DMS79 (cell line): ENCODE measurements at regions not wholly inside any gene's neighbourhood (a gene's known extent, or its start where the extent isn't known, plus 50 kb on each side); places are given as distances from the start of the nearest gene placed in this dataset.

Source experiments
- DNase-seq: peaks from one replicate; lab custom pipeline; 2025; lab: John Stamatoyannopoulos, UW

- DNase-seq = no peak
Measured at GRCh38 chr6:134866563-134866962, 83.3 kb downstream of the ALDH8A1 start.

GRCh38 chr6:134864558-134864957 is 85.3 kb downstream of the ALDH8A1 start:
- no peak for DNase-seq

- no peak for DNase-seq
Measured at GRCh38 chr6:134863763-134864510, 86.0 kb downstream of the ALDH8A1 start.

GRCh38 chr6:134854366-134854765 is 95.5 kb downstream of the ALDH8A1 start:
- no peak for DNase-seq

- DNase-seq = no peak
Measured at GRCh38 chr6:134853111-134854055, 96.5 kb downstream of the ALDH8A1 start.

- DNase-seq = no peak
Measured at GRCh38 chr6:134851548-134851947, 98.4 kb downstream of the ALDH8A1 start.

GRCh38 chr6:134850721-134851305 is 99.1 kb downstream of the ALDH8A1 start:
- no peak for DNase-seq

- DNase-seq = no peak
Measured at GRCh38 chr6:134849920-134850447, 99.9 kb downstream of the ALDH8A1 start.

- DNase-seq = no peak
Measured at GRCh38 chr6:134848076-134848475, 101.8 kb downstream of the ALDH8A1 start.

- no peak for DNase-seq
Measured at GRCh38 chr6:134846865-134847264, 103.0 kb downstream of the ALDH8A1 start.

GRCh38 chr6:134846031-134846430 is 103.9 kb downstream of the ALDH8A1 start:
- no peak for DNase-seq

- DNase-seq = no peak
Measured at GRCh38 chr6:134844120-134844519, 105.8 kb downstream of the ALDH8A1 start.

- no peak for DNase-seq
Measured at GRCh38 chr6:134840086-134840867, 109.6 kb downstream of the ALDH8A1 start.

- DNase-seq = no peak
Measured at GRCh38 chr6:134835993-134836392, 113.9 kb downstream of the ALDH8A1 start.

GRCh38 chr6:134830940-134831339 is 119.0 kb downstream of the ALDH8A1 start:
- DNase-seq = no peak

- no peak for DNase-seq
Measured at GRCh38 chr6:134830194-134830593, 119.7 kb downstream of the ALDH8A1 start.

- no peak for DNase-seq
Measured at GRCh38 chr6:134828641-134829040, 121.3 kb downstream of the ALDH8A1 start.

- DNase-seq = no peak
Measured at GRCh38 chr6:134826889-134827737, 122.8 kb downstream of the ALDH8A1 start.

- DNase-seq = no peak
Measured at GRCh38 chr6:134823710-134824034, 126.2 kb downstream of the ALDH8A1 start.

GRCh38 chr6:134822920-134823709 is 126.8 kb downstream of the ALDH8A1 start:
- DNase-seq = no peak
